NB4 (cell line): ENCODE measurements at regions not wholly inside any gene's neighbourhood (a gene's known extent, or its start where the extent isn't known, plus 50 kb on each side); places are given as distances from the start of the nearest gene placed in this dataset.
"Not testable (repeated sequence)": the region's sequence is repeated elsewhere in the genome, so short reads cannot be mapped to it uniquely, and the experiment has no call there.

Source experiments
- CTCF ChIP-seq: IDR thresholded peaks from one replicate; pipeline ENCODE4 v1.5.1; 2012; ENCODE audit warnings: low read depth, low read length
- POLR2A ChIP-seq: IDR thresholded peaks from 2 replicates; pipeline ENCODE4 v1.6.1; 2011; ENCODE audit warnings: mild to moderate bottlenecking; ENCODE audit not compliant: insufficient read length; ENCODE audit errors: extremely low read depth
- TF ChIP-seq, protein P1 (sequence below): IDR thresholded peaks from 2 replicates; pipeline ENCODE4 v1.6.1; 2011; ENCODE audit warnings: low read depth, low read length

GRCh38 chr17:20868662-20869007 lies 174.2 kb downstream of the USP22 start:
- not testable (repeated sequence) for TF ChIP-seq CTCF, POLR2A
- TF ChIP-seq, protein P1, sequence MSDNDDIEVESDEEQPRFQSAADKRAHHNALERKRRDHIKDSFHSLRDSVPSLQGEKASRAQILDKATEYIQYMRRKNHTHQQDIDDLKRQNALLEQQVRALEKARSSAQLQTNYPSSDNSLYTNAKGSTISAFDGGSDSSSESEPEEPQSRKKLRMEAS = not testable (repeated sequence)
